HCT116 (cell line): ENCODE measurements at regions not wholly inside any gene's neighbourhood (a gene's known extent, or its start where the extent isn't known, plus 50 kb on each side); places are given as distances from the start of the nearest gene placed in this dataset.

Experiments
- ATF3 ChIP-seq: IDR thresholded peaks from 2 replicates; pipeline ENCODE4 v1.6.1; 2012
- CTCF ChIP-seq, 3 experiments: fragments of 200-600 bp in 1 of 3; sonication (generic) in 1 of 3; IDR thresholded peaks in 2 of 3; conservative IDR thresholded peaks in 1 of 3; 2 replicates each; pipeline ENCODE4 v1.5.1; 2012 to 2017; ENCODE audit warnings: low read depth in 2 of 3, low read length in 2 of 3, antibody characterized with exemption in 1 of 3, borderline replicate concordance in 1 of 3, control low read depth in 1 of 3, mild to moderate bottlenecking in 1 of 3, mixed read lengths in 1 of 3, mixed run types in 1 of 3, moderate library complexity in 1 of 3; ENCODE audit not compliant: insufficient read depth in 1 of 3
- ELF1 ChIP-seq: IDR thresholded peaks from 2 replicates; pipeline ENCODE4 v1.6.1; 2012; ENCODE audit warnings: low read depth, borderline replicate concordance
- EZH2 ChIP-seq: fragments of 200-600 bp; sonication (generic); IDR thresholded peaks from 2 replicates; pipeline ENCODE4 v1.6.1; 2017; ENCODE audit warnings: antibody characterized with exemption, mixed run types
- EZH2phosphoT487 ChIP-seq: fragments of 200-600 bp; IDR thresholded peaks from 2 replicates; pipeline ENCODE4 v1.6.1; 2018; ENCODE audit warnings: antibody characterized with exemption, borderline replicate concordance
- MAX ChIP-seq: IDR thresholded peaks from 2 replicates; pipeline ENCODE4 v1.6.1; 2012
- POLR2A ChIP-seq: IDR thresholded peaks from 2 replicates; pipeline ENCODE4 v1.7.0; 2011; ENCODE audit warnings: borderline replicate concordance; ENCODE audit not compliant: insufficient read depth, insufficient read length; ENCODE audit errors: extremely low read depth
- POLR2AphosphoS5 ChIP-seq: IDR thresholded peaks from 2 replicates; pipeline ENCODE4 v1.6.1; 2011; ENCODE audit warnings: mild to moderate bottlenecking, low read depth, low read length, moderate library complexity
- RAD21 ChIP-seq: IDR thresholded peaks from 2 replicates; pipeline ENCODE4 v1.6.1; 2012; ENCODE audit warnings: low read depth, mild to moderate bottlenecking
- REST ChIP-seq: IDR thresholded peaks from 2 replicates; pipeline ENCODE4 v1.6.1; 2012; ENCODE audit warnings: low read depth
- YY1 ChIP-seq: IDR thresholded peaks from 2 replicates; pipeline ENCODE4 v1.6.1; 2011; ENCODE audit warnings: low read length, low read depth, moderate library complexity, mild to moderate bottlenecking; ENCODE audit not compliant: insufficient replicate concordance; ENCODE audit errors: extremely low read depth

- no peak for TF ChIP-seq EZH2
- no peak for TF ChIP-seq CTCF (IDR thresholded peaks at IDR 0.05 in 2 of 3, conservative IDR thresholded peaks at IDR 0.05 in 1 of 3; ENCODE audit: borderline replicate concordance in 1 of 3, insufficient read depth in 1 of 3, low read depth in 2 of 3, low read length in 2 of 3)
- no peak for TF ChIP-seq ATF3
- no peak for TF ChIP-seq YY1
- TF ChIP-seq POLR2A: no peak
- no peak for TF ChIP-seq POLR2AphosphoS5
- no peak for TF ChIP-seq REST
- no peak for TF ChIP-seq EZH2phosphoT487
- no peak for TF ChIP-seq ELF1
- no peak for TF ChIP-seq MAX
- TF ChIP-seq RAD21: no peak
These were observed 126.7 kb downstream of the MED10 start for GRCh38 chr5:6251565-6252102.
